Thyroid gland (tissue), 4 donors: ENCODE measurements at regions not wholly inside any gene's neighbourhood (a gene's known extent, or its start where the extent isn't known, plus 50 kb on each side); places are given as distances from the start of the nearest gene placed in this dataset.

Experiments
- CTCF ChIP-seq, 6 experiments: fragments of 200-600 bp in 3 of 6; fragments of 450-650 bp in 3 of 6; sonication (generic) in 3 of 6; IDR thresholded peaks; one replicate each; pipeline ENCODE4 v1.5.1; 2016 to 2019; ENCODE audit warnings: antibody characterized with exemption in 6 of 6, mild to moderate bottlenecking in 2 of 6, inconsistent platforms in 1 of 6, moderate library complexity in 1 of 6
- POLR2A ChIP-seq, 2 donors: fragments of 450-650 bp; IDR thresholded peaks; one replicate each; pipeline ENCODE4 v1.6.1; 2017; ENCODE audit warnings: antibody characterized with exemption in 2 of 2, mild to moderate bottlenecking in 2 of 2, moderate library complexity in 1 of 2

- TF ChIP-seq POLR2A (IDR thresholded peaks at IDR 0.05) (no peak), CTCF (IDR thresholded peaks at IDR 0.05) (no peak)
Measured at GRCh38 chr2:83142934-83143333, 1316.1 kb downstream of the SUCLG1 start.
